ENCODE measurements at regions not wholly inside any gene's neighbourhood (a gene's known extent, or its start where the extent isn't known, plus 50 kb on each side); places are given as distances from the start of the nearest gene placed in this dataset.
"Not testable (repeated sequence)": the region's sequence is repeated elsewhere in the genome, so short reads cannot be mapped to it uniquely, and the experiment has no call there.

- no peak for DNase-seq (ENCODE audit: low read depth)
Observed at GRCh38 chr2:189231719-189232323, 52.3 kb upstream of the COL5A2 start.

GRCh38 chr2:189232759-189233406 lies 53.3 kb upstream of the COL5A2 start:
- DNase-seq (ENCODE audit: low read depth), result no peak

GRCh38 chr2:189233527-189233926 lies 54.0 kb upstream of the COL5A2 start:
- DNase-seq (ENCODE audit: low read depth), result peak; percentile 54

- no peak for DNase-seq (ENCODE audit: low read depth)
Observed at GRCh38 chr2:189234991-189235390, 55.4 kb upstream of the COL5A2 start.

- DNase-seq (ENCODE audit: low read depth), result no peak
Observed at GRCh38 chr2:189236066-189236465, 56.5 kb upstream of the COL5A2 start.

- no peak for DNase-seq (ENCODE audit: low read depth)
Observed at GRCh38 chr2:189238903-189239302, 59.3 kb upstream of the COL5A2 start.

GRCh38 chr2:189243843-189244242 lies 64.3 kb upstream of the COL5A2 start:
- DNase-seq (ENCODE audit: low read depth), result not testable (repeated sequence)

- DNase-seq (ENCODE audit: low read depth), result no peak
Observed at GRCh38 chr2:189247276-189247675, 67.7 kb upstream of the COL5A2 start.

- no peak for DNase-seq (ENCODE audit: low read depth)
Observed at GRCh38 chr2:189248141-189248540, 68.6 kb upstream of the COL5A2 start.

- DNase-seq (ENCODE audit: low read depth), result no peak
Observed at GRCh38 chr2:189249171-189249570, 69.6 kb upstream of the COL5A2 start.

GRCh38 chr2:189249901-189250300 lies 70.3 kb upstream of the COL5A2 start:
- no peak for DNase-seq (ENCODE audit: low read depth)

- DNase-seq (ENCODE audit: low read depth), result no peak
Observed at GRCh38 chr2:189252991-189253675, 73.6 kb upstream of the COL5A2 start.

- DNase-seq (ENCODE audit: low read depth), result no peak
Observed at GRCh38 chr2:189253836-189254235, 74.3 kb upstream of the COL5A2 start.

- peak; percentile 87 for DNase-seq (ENCODE audit: low read depth)
Observed at GRCh38 chr2:189254268-189254883, 74.8 kb upstream of the COL5A2 start.

- DNase-seq (ENCODE audit: low read depth), result no peak
Observed at GRCh38 chr2:189255711-189256110, 76.2 kb upstream of the COL5A2 start.

GRCh38 chr2:189258616-189259365 lies 79.2 kb upstream of the COL5A2 start:
- DNase-seq (ENCODE audit: low read depth), result no peak

- no peak for DNase-seq (ENCODE audit: low read depth)
Observed at GRCh38 chr2:189260361-189260814, 80.8 kb upstream of the COL5A2 start.

- DNase-seq (ENCODE audit: low read depth), result peak; percentile 89
Observed at GRCh38 chr2:189261431-189261841, 81.9 kb upstream of the COL5A2 start.

- no peak for DNase-seq (ENCODE audit: low read depth)
Observed at GRCh38 chr2:189261916-189262315, 82.4 kb upstream of the COL5A2 start.

GRCh38 chr2:189265696-189266320 lies 86.2 kb upstream of the COL5A2 start:
- DNase-seq (ENCODE audit: low read depth), result no peak

GRCh38 chr2:189267491-189267890 lies 87.9 kb upstream of the COL5A2 start:
- no peak for DNase-seq (ENCODE audit: low read depth)
